GM12878 (cell line): ENCODE measurements at regions not wholly inside any gene's neighbourhood (a gene's known extent, or its start where the extent isn't known, plus 50 kb on each side); places are given as distances from the start of the nearest gene placed in this dataset.
"Not testable (repeated sequence)": the region's sequence is repeated elsewhere in the genome, so short reads cannot be mapped to it uniquely, and the experiment has no call there.

Experiments
- ATAC-seq: fragments of 200-7000 bp; cut with Tn5 transposase; 3 replicates; pipeline ENCODE4 v1.9.1; 2020; ENCODE audit warnings: mild to moderate bottlenecking, moderate library complexity
- BruUV-seq: library from RNA; stranded (reverse); fragments of 400-500 nt; replicated peaks from 2 replicates; lab custom pipeline; 2021; lab: Mats Ljungman, UMichigan
- CTCF ChIA-PET: fragments of 300-600 bp; sonication (Branson Sonifier 250); formaldehyde crosslinking; extraction: SDS; loops from one replicate; lab custom pipeline; 2021; ENCODE audit warnings: inconsistent platforms; lab: Yijun Ruan, JAX
- POLR2A ChIA-PET: fragments of 350-600 bp; formaldehyde crosslinking; extraction: SDS; loops from one replicate; lab custom pipeline; 2021; ENCODE audit warnings: inconsistent platforms; lab: Charles Lee
- RAD21 ChIA-PET: fragments of 300-600 bp; sonication (Branson Sonifier 250); formaldehyde crosslinking; loops from one replicate; lab custom pipeline; 2023; ENCODE audit warnings: antibody characterized with exemption; ENCODE audit not compliant: unreplicated experiment; lab: Charles Lee
- SMC1A ChIA-PET: fragments of 300-600 bp; sonication (Branson Sonifier 250); formaldehyde crosslinking; loops from one replicate; lab custom pipeline; 2023; ENCODE audit not compliant: unreplicated experiment, uncharacterized antibody; lab: Charles Lee
- DNase-seq: peaks from one replicate; pipeline ENCODE4 v3.0.0-alpha.2; 2011; ENCODE audit warnings: low read depth, low spot score
- FAIRE-seq: peaks from 3 replicates; lab custom pipeline; 2011; peaks lifted over from hg19 to GRCh38; lab: Jason Lieb, UNC
- H2AFZ ChIP-seq: 2 replicates; pipeline ENCODE4 v1.6.0; 2011; ENCODE audit warnings: low read depth, low read length, control low read depth; ENCODE audit not compliant: control insufficient read depth
- H3K27ac ChIP-seq: 2 replicates; pipeline ENCODE4 v1.5.1; 2011; ENCODE audit warnings: control low read depth; ENCODE audit not compliant: control insufficient read depth, insufficient read depth
- H3K27me3 ChIP-seq, 2 experiments: replicated peaks in 1 of 2; 2 replicates each; pipeline versions ENCODE4 v1.6.0 to v1.6.1; 2011; ENCODE audit warnings: low read length in 1 of 2; ENCODE audit not compliant: control insufficient read depth in 2 of 2, insufficient read depth in 2 of 2
- H3K36me3 ChIP-seq, 2 experiments: 2 replicates each; pipeline ENCODE4 v1.5.1; 2011; ENCODE audit warnings: low read length in 1 of 2; ENCODE audit not compliant: control insufficient read depth in 2 of 2, insufficient read depth in 2 of 2
- H3K4me1 ChIP-seq: 2 replicates; pipeline ENCODE4 v1.6.1; 2011; ENCODE audit warnings: mild to moderate bottlenecking, low read length, moderate library complexity, mixed read lengths; ENCODE audit not compliant: control insufficient read depth, insufficient read depth
- H3K4me2 ChIP-seq: 2 replicates; pipeline ENCODE4 v1.6.0; 2011; ENCODE audit warnings: control low read depth; ENCODE audit not compliant: control insufficient read depth, insufficient read depth
- H3K4me3 ChIP-seq: fragments of 200-600 bp; sonication (generic); 2 replicates; pipeline ENCODE4 v1.5.1; 2016
- H3K79me2 ChIP-seq: 2 replicates; pipeline ENCODE4 v1.6.0; 2011; ENCODE audit warnings: low read length; ENCODE audit not compliant: control insufficient read depth, insufficient read depth
- H3K9ac ChIP-seq: 2 replicates; pipeline ENCODE4 v1.8.0; 2011; ENCODE audit warnings: low read length, control low read depth, mixed read lengths; ENCODE audit not compliant: control insufficient read depth, insufficient read depth
- H3K9me3 ChIP-seq: replicated peaks from 3 replicates; pipeline ENCODE4 v1.5.1; 2011; ENCODE audit warnings: mild to moderate bottlenecking, low read length; ENCODE audit not compliant: control insufficient read depth, insufficient read depth
- H4K20me1 ChIP-seq: 2 replicates; pipeline ENCODE4 v1.6.0; 2011; ENCODE audit not compliant: control insufficient read depth, insufficient read depth
- NFYB ChIP-seq: IDR thresholded peaks from 2 replicates; pipeline ENCODE4 v1.6.1; 2011; ENCODE audit warnings: low read depth, mild to moderate bottlenecking, low read length, improper control_type of control experiment, moderate library complexity; ENCODE audit not compliant: insufficient read depth
- WGBS: methylation state at CpG from one replicate; pipeline ENCODE4 v1.1.6; 2016; ENCODE audit warnings: low lambda C conversion rate; ENCODE audit not compliant: insufficient replicate concordance, insufficient coverage; ENCODE audit errors: missing lambda C conversion rate; 5-methylcytosine and 5-hydroxymethylcytosine counted together
- in situ Hi-C: fragments of 300-500 bp; cut with MboI; formaldehyde crosslinking; loops from 9 replicates; pipeline ENCODE4 v1.14.3; 2018; ENCODE audit warnings: mixed read lengths
- intact Hi-C: fragments of 100-400 bp; cut with micrococcal nuclease; formaldehyde crosslinking; loops from one replicate; pipeline ENCODE4 v1.14.2; 2022; ENCODE audit not compliant: unreplicated experiment

- RAD21 ChIA-PET, H3K9me3 ChIP-seq, POLR2A ChIA-PET, H3K4me1 ChIP-seq, H3K27me3 ChIP-seq, H2AFZ ChIP-seq, H3K79me2 ChIP-seq, BruUV-seq, ATAC-seq, H3K27ac ChIP-seq, CTCF ChIA-PET, H3K9ac ChIP-seq, H3K36me3 ChIP-seq, FAIRE-seq, H3K4me2 ChIP-seq, H3K4me3 ChIP-seq, in situ Hi-C loops, DNase-seq, H4K20me1 ChIP-seq, intact Hi-C loops: not testable (repeated sequence)
- SMC1A ChIA-PET: interaction anchor here (1.5 kb wide), 1 partner anchor 9 kb away, joined by 3 read pairs; no protein-coding TSS in a partner anchor
- 34% methylated on average over 2 of the region's 2 CpGs for WGBS
These were observed 342.2 kb downstream of the LMBRD1 start for GRCh38 chr6:69454619-69455018.

GRCh38 chr6:69450493-69450892 lies 346.3 kb downstream of the LMBRD1 start:
- H3K9ac ChIP-seq, H4K20me1 ChIP-seq, SMC1A ChIA-PET, FAIRE-seq, intact Hi-C loops, H3K27me3 ChIP-seq, DNase-seq, CTCF ChIA-PET, H3K4me3 ChIP-seq, H3K9me3 ChIP-seq, H3K79me2 ChIP-seq, H3K4me2 ChIP-seq, H3K4me1 ChIP-seq, H3K36me3 ChIP-seq, H2AFZ ChIP-seq, RAD21 ChIA-PET, BruUV-seq, in situ Hi-C loops, H3K27ac ChIP-seq, ATAC-seq: not testable (repeated sequence)
- WGBS: 10% methylated on average over 3 of the region's 3 CpGs
- peak; percentile 76 for TF ChIP-seq NFYB
- POLR2A ChIA-PET: interaction anchor here (0.6 kb wide), 1 partner anchor 841 kb away, joined by 4 read pairs; no protein-coding TSS in a partner anchor
